ENCODE measurements at regions not wholly inside any gene's neighbourhood (a gene's known extent, or its start where the extent isn't known, plus 50 kb on each side); places are given as distances from the start of the nearest gene placed in this dataset.

DNA sequence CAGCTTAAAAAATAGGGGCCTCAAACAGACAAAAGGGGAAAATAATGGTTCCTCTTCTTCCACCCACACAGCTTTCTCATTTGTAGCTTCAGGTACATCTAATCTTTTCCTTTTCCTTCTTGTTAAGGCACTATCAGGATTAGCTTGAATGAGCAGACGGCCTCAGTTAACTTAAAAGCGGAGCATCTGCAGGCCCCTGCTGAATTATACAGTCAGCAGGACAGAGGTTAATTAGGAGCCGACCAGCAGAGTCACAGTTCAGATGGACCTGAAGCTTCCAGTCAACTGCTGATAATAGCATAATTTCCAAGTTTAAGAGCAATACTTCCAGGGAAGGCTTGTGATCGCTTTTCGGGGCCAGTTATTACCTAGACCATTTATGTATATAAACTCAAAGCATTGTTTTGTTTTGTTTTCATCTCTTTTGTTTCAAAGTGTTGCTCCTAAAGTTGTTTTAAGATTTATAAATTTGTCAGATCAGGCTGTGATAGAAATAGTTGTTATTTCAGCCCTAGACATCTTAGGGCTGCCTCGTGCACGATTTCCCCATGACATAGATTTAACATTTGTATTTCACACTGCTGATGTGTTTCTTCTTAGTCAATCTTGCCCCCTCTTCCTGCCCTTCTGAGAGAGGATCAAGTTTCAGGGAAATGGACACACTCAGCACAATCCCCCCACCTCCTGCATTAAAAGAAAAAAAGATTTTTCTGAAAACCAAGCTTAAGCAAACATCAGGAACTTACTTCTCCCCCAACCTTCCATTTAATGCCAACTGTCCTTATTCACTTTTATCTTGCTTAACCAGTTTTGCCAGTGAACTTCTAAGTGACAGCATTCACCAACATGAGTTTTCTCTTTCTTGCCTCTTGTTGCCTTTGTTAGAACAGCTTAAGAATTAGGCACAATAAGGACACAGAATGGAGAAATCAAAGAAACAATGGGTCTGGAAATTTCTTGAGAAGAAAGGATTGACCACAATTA lies 449.8 kb downstream of the ARHGEF28 start:
- 0 out of 2 replicates have a peak overlapping the region, but pooled peaks have one; percentile 0 for H3K4me2 ChIP-seq

More for the DNA sequence above, 449.8 kb downstream of the ARHGEF28 start:
- H3K27ac ChIP-seq (ENCODE audit: low read depth) = no peak overlapping the region
- no peaks in the 10 kb centered on the region for H3K79me2 ChIP-seq (replicated peaks; ENCODE audit: insufficient read depth)
- DNase-seq (ENCODE audit: low spot score) (no peak), ATAC-seq (peak; percentile 31; the same call in 1 of the 3 replicates)
- no peaks in the 10 kb centered on the region for H3K36me3 Mint-ChIP-seq (ENCODE audit: low read depth)
- TF ChIP-seq POLR2AphosphoS5 (IDR thresholded peaks at IDR 0.05; ENCODE audit: low read depth) = no peak
- no peak for TF ChIP-seq EZH2 (IDR thresholded peaks at IDR 0.05; ENCODE audit: low read depth, unreplicated experiment)
- TF ChIP-seq ZNF331 (CRISPR knock-in tag; IDR thresholded peaks at IDR 0.05; ENCODE audit: low read depth) = no peak
- TF ChIP-seq, protein P1, sequence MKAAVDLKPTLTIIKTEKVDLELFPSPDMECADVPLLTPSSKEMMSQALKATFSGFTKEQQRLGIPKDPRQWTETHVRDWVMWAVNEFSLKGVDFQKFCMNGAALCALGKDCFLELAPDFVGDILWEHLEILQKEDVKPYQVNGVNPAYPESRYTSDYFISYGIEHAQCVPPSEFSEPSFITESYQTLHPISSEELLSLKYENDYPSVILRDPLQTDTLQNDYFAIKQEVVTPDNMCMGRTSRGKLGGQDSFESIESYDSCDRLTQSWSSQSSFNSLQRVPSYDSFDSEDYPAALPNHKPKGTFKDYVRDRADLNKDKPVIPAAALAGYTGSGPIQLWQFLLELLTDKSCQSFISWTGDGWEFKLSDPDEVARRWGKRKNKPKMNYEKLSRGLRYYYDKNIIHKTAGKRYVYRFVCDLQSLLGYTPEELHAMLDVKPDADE (IDR thresholded peaks at IDR 0.05) = no peak
- no peak for TF ChIP-seq STAT1 (IDR thresholded peaks at IDR 0.05; ENCODE audit: unreplicated experiment)
- TF ChIP-seq, protein P2, sequence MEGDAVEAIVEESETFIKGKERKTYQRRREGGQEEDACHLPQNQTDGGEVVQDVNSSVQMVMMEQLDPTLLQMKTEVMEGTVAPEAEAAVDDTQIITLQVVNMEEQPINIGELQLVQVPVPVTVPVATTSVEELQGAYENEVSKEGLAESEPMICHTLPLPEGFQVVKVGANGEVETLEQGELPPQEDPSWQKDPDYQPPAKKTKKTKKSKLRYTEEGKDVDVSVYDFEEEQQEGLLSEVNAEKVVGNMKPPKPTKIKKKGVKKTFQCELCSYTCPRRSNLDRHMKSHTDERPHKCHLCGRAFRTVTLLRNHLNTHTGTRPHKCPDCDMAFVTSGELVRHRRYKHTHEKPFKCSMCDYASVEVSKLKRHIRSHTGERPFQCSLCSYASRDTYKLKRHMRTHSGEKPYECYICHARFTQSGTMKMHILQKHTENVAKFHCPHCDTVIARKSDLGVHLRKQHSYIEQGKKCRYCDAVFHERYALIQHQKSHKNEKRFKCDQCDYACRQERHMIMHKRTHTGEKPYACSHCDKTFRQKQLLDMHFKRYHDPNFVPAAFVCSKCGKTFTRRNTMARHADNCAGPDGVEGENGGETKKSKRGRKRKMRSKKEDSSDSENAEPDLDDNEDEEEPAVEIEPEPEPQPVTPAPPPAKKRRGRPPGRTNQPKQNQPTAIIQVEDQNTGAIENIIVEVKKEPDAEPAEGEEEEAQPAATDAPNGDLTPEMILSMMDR (conservative IDR thresholded peaks at IDR 0.05; ENCODE audit: low read depth in 2 of 2) = no peak
- TF ChIP-seq ZNF114 (CRISPR knock-in tag; IDR thresholded peaks at IDR 0.05) = no peak
- TF ChIP-seq, protein P3, sequence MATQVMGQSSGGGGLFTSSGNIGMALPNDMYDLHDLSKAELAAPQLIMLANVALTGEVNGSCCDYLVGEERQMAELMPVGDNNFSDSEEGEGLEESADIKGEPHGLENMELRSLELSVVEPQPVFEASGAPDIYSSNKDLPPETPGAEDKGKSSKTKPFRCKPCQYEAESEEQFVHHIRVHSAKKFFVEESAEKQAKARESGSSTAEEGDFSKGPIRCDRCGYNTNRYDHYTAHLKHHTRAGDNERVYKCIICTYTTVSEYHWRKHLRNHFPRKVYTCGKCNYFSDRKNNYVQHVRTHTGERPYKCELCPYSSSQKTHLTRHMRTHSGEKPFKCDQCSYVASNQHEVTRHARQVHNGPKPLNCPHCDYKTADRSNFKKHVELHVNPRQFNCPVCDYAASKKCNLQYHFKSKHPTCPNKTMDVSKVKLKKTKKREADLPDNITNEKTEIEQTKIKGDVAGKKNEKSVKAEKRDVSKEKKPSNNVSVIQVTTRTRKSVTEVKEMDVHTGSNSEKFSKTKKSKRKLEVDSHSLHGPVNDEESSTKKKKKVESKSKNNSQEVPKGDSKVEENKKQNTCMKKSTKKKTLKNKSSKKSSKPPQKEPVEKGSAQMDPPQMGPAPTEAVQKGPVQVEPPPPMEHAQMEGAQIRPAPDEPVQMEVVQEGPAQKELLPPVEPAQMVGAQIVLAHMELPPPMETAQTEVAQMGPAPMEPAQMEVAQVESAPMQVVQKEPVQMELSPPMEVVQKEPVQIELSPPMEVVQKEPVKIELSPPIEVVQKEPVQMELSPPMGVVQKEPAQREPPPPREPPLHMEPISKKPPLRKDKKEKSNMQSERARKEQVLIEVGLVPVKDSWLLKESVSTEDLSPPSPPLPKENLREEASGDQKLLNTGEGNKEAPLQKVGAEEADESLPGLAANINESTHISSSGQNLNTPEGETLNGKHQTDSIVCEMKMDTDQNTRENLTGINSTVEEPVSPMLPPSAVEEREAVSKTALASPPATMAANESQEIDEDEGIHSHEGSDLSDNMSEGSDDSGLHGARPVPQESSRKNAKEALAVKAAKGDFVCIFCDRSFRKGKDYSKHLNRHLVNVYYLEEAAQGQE (IDR thresholded peaks at IDR 0.05; ENCODE audit: unreplicated experiment) = no peak
- TF ChIP-seq JUNB (IDR thresholded peaks at IDR 0.05; ENCODE audit: unreplicated experiment) = no peak
- no peak for TF ChIP-seq CREB1 (CRISPR knock-in tag; IDR thresholded peaks at IDR 0.05; ENCODE audit: low read depth)
- TF ChIP-seq NANOG (IDR thresholded peaks at IDR 0.05; ENCODE audit: borderline replicate concordance) = no peak
- TF ChIP-seq EZH2phosphoT487 (IDR thresholded peaks at IDR 0.05; ENCODE audit: unreplicated experiment) = no peak
- TF ChIP-seq, protein P4, sequence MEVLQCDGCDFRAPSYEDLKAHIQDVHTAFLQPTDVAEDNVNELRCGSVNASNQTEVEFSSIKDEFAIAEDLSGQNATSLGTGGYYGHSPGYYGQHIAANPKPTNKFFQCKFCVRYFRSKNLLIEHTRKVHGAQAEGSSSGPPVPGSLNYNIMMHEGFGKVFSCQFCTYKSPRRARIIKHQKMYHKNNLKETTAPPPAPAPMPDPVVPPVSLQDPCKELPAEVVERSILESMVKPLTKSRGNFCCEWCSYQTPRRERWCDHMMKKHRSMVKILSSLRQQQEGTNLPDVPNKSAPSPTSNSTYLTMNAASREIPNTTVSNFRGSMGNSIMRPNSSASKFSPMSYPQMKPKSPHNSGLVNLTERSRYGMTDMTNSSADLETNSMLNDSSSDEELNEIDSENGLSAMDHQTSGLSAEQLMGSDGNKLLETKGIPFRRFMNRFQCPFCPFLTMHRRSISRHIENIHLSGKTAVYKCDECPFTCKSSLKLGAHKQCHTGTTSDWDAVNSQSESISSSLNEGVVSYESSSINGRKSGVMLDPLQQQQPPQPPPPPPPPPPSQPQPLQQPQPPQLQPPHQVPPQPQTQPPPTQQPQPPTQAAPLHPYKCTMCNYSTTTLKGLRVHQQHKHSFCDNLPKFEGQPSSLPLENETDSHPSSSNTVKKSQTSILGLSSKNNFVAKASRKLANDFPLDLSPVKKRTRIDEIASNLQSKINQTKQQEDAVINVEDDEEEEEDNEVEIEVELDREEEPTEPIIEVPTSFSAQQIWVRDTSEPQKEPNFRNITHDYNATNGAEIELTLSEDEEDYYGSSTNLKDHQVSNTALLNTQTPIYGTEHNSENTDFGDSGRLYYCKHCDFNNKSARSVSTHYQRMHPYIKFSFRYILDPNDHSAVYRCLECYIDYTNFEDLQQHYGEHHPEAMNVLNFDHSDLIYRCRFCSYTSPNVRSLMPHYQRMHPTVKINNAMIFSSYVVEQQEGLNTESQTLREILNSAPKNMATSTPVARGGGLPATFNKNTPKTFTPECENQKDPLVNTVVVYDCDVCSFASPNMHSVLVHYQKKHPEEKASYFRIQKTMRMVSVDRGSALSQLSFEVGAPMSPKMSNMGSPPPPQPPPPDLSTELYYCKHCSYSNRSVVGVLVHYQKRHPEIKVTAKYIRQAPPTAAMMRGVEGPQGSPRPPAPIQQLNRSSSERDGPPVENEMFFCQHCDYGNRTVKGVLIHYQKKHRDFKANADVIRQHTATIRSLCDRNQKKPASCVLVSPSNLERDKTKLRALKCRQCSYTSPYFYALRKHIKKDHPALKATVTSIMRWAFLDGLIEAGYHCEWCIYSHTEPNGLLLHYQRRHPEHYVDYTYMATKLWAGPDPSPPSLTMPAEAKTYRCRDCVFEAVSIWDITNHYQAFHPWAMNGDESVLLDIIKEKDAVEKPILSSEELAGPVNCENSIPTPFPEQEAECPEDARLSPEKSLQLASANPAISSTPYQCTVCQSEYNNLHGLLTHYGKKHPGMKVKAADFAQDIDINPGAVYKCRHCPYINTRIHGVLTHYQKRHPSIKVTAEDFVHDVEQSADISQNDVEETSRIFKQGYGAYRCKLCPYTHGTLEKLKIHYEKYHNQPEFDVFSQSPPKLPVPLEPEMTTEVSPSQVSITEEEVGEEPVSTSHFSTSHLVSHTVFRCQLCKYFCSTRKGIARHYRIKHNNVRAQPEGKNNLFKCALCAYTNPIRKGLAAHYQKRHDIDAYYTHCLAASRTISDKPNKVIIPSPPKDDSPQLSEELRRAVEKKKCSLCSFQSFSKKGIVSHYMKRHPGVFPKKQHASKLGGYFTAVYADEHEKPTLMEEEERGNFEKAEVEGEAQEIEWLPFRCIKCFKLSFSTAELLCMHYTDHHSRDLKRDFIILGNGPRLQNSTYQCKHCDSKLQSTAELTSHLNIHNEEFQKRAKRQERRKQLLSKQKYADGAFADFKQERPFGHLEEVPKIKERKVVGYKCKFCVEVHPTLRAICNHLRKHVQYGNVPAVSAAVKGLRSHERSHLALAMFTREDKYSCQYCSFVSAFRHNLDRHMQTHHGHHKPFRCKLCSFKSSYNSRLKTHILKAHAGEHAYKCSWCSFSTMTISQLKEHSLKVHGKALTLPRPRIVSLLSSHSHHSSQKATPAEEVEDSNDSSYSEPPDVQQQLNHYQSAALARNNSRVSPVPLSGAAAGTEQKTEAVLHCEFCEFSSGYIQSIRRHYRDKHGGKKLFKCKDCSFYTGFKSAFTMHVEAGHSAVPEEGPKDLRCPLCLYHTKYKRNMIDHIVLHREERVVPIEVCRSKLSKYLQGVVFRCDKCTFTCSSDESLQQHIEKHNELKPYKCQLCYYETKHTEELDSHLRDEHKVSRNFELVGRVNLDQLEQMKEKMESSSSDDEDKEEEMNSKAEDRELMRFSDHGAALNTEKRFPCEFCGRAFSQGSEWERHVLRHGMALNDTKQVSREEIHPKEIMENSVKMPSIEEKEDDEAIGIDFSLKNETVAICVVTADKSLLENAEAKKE (CRISPR knock-in tag; IDR thresholded peaks at IDR 0.05) = no peak
- peaks cover 18% of the 10 kb centered on the region; the same call in 2 of the 3 replicates for H3K4me1 Mint-ChIP-seq
- H3K36me3 ChIP-seq (ENCODE audit: insufficient read depth) = no peaks in the 10 kb centered on the region
- H3F3A ChIP-seq (replicated peaks; ENCODE audit: low read depth) = no peaks in the 10 kb centered on the region
- no peak overlapping the region for H3K4me3 Mint-ChIP-seq
- H3K9me3 Mint-ChIP-seq = no peaks in the 10 kb centered on the region
- H3K4me3 ChIP-seq = no peak overlapping the region
- H4K20me1 ChIP-seq (replicated peaks; ENCODE audit: insufficient read depth) = no peaks in the 10 kb centered on the region
- peak overlapping the region; percentile 43; the same call in 1 of the 2 replicates for H2AFZ ChIP-seq
- H3K27me3 ChIP-seq (ENCODE audit: insufficient read depth) = no peaks in the 10 kb centered on the region
- H3K27ac Mint-ChIP-seq = no peak overlapping the region
- no peaks in the 10 kb centered on the region for H3K27me3 Mint-ChIP-seq (ENCODE audit: insufficient read depth, low read depth, poor library complexity)
- 0 out of 2 replicates have a peak, but pooled peaks cover 4% of the 10 kb centered on the region for H3K9me2 ChIP-seq (ENCODE audit: insufficient read depth)
- H3K4me1 ChIP-seq (ENCODE audit: insufficient read depth) = no peaks in the 10 kb centered on the region

Data from GM23338 (cell line).